ENCODE measurements at regions not wholly inside any gene's neighbourhood (a gene's known extent, or its start where the extent isn't known, plus 50 kb on each side); places are given as distances from the start of the nearest gene placed in this dataset.
A peak's percentile ranks its signal among the peaks of the same experiment; 100 is the strongest.

DNA sequence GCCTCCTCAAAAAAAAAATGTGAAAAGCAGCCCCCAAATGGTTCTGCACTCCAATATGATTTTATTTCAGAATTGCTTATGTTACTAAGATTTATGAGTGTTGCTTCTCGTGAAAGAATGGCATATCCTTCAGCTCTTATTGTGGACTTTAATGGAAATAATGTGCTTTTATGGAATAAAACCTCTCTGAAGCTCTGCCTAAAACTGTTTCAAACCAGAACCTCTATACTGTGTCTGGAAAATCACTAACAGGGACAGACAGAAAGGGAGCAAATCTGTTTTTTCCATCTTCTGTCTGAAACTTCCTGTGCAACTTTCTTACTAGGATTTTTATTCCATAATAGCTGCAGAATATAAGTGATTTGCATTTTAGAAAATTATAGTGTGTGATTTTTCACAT, 493.1 kb downstream of the ANKRD50 start:
- no peak for DNase-seq (ENCODE audit: low spot score)

DNA sequence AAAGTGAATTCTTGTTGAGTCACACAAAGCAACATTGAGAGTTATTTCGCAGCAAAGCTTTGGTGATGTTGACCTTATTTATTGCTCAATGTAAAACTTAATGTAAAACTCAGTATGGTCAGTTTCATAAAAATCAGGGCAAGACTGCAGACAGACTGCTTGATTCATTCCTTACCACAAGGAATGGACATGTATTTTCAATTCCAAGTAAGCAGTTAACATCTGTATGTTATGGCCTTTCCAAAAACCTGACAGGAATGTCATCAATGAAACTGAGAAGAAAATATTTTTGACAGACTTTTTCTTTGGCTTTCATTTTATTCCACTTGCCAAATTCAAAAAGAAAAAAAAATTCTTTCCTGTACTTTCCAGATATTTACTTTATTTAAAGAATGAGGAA, 488.3 kb downstream of the ANKRD50 start:
- no peak for DNase-seq (ENCODE audit: low spot score)

DNA sequence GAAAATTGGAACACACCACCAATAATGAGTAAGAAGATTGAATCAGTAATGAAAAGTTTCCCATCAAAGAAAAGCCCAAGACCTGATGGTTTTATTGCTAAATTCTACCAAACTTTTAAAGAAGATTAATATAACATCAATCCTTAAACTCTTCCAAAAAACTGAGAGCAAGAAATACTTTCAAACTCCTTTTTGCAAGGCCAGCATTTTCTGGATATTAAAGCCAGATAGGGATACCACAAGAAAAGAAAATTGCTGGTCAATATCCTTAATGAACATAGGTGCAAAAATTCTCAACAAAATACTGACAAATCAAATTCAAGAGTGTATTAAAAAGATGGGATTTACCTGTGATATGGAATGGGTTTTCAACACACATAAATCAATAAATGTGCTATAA, 484.6 kb downstream of the ANKRD50 start:
- no peak for DNase-seq (ENCODE audit: low spot score)

DNA sequence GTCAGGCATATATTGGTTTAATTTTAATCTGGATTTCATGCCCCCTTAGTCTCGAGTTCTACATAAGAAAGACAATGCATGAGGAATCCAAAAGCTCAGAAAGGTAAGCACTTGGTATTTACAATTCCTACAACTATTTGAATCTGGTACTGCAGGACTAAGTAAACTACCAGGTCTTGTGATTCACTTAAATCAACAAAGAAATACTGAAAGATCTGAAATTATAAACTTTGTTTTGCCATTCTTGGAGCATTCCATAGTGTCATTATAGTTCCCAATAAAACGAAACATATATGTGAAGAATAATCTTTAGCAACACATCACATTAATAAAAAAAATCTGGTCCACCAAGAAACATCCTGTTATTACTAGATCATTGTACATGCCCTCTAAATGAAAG, 482.3 kb downstream of the ANKRD50 start:
- no peak for DNase-seq (ENCODE audit: low spot score)

DNA sequence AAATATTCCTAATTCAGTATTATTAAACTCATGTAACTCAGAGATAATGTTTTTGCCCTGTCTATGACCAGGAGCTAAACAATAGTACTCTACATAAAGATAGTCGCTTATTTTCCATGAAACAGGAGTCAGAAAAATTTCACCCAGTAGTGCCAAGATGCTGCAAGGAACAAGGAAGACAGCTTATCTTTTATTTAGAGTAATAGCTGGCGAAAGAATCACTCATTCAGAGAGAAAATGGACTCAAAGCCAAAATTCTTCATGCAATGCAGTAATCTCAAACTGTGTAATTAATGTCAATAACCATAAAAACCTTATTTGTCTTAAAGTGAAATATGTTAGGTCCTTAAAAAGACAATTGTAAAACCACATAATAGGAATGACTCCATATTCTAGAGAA, 477.8 kb downstream of the ANKRD50 start:
- no peak for DNase-seq (ENCODE audit: low spot score)

DNA sequence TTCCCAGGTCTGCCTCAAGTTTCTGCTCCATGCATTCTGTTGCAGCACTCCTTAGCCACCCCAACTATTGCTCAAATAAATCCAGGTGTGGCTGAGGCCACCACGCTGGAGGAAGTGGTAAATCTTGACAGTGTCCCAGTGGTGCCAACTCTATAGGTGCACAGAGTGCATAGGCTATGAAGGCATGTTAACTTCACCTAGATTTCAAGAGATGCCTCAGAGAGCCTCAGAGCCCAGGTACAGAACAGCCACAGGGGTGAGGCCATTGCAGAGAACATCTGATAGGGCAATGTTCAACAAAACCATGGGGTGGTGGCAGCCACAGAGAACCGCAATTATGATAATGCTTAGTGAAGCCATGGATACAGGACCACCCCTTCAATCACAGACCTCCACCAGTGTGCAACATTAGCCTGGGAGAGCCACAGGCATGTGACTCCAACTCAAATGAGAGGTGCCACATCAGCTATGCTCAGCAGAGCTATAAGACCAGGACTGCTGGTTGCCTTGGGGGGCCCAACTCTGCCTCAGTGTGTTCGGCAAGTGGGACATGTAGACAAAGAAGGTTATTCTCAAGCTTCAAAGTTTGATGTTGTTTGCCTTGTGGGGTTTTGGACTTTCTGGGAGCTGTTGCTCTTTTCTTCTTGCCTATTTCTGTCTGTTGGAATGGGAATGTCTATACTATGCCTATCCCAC, 468.7 kb downstream of the ANKRD50 start:
- no peak for DNase-seq (ENCODE audit: low spot score)

DNA sequence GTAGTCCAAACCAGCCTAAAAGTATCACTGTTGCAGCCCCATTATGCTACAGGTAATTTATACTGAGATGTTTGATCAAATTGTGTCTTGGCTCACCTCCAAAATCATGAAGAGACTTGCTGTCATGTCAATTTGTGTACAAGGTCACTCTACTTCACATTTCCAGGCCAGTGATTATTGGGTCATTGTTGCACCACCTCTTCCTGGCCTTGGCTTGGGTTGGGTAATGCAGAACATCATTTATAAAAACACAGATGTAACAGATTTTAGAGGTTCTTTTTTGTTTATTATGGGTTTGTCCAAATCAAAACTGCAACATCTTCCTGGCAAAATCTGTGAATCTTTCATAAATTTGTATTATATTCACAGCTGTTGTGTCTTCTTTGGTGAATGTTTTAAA, 459.5 kb downstream of the ANKRD50 start:
- DNase-seq (ENCODE audit: low spot score): no peak

DNA sequence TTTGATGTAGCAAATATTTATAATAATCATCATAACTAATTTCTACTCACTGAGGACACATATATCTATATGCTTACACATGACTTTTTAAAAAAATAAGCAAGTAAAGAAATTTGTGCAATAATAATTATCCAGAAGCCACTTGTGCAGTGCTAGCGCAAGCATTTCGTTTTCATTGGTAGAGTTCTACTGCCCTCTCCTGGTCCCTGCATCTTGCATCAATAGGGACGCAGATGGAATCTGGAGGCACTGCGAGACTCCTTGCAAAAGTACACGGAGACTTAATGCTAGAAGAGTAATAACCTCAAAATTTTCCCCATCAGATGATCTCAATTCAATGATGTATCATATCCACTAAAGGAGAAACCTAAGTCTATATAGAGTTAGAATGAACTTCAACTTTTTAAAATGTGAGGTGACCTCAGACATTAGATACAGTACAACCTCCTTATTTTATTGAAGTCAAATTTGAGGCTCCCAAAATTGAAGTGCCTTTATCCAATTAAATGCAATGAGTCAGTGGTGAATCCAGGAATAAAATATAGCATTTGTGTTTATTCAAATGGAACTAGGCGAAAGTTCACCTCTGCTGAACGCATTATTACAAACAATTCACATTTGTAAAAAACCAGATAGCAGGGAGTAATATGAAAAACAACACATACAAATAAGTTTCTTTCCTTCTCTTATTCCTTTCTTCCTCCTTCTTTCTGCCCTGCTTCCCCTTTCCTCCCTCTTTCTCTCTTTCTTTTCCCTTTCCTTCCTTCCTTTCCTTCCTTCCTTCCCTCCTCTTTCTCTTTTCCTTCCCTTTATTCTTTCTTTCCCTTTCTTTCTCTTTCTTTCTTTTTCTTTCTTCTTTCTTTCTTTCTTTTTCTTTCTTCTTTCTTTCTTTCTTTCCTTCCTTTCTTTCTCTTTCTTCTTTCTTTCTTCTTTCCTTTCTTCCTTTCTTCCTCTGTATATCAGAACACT, 450.0 kb downstream of the ANKRD50 start:
- DNase-seq (ENCODE audit: low spot score): peak; percentile 86

DNA sequence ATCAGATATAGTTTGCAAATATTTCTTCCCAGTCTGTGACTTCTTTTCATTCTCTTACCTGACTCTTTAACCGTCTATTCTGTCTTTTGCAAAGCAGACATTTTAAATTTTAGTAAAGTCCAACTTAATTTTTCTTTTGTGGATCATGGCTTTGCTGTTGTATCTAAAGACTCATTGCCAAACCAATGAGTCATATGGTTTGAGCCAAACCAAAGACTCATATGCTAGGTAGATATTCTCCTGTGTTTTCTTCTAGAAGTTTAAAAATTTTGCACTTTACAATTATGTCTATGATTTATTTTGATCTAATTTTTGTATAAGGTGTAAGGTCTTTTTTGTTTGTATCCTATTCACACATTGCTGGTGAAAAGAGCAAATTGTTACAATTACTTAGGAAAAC, 446.8 kb downstream of the ANKRD50 start:
- peak; percentile 11 for DNase-seq (ENCODE audit: low spot score)

DNA sequence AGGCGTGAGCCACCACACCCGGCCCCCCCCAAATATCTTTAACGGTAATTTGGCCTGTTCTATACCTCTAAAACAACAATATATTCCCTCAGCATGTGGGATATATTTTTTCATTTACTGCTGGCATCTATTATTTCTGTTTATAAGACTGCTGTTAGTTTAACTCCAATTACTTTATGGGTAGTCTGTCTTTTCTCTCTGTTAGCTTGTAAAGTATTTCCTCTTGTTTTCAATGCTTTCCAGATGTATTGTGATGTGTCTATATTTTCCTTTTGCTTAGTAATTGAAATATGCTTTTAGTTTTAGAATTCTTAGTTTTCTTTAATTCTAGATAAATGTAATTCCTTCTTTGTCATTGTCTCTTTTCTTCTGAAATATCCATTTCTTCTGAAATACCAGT, 445.8 kb downstream of the ANKRD50 start:
- DNase-seq (ENCODE audit: low spot score): no peak

DNA sequence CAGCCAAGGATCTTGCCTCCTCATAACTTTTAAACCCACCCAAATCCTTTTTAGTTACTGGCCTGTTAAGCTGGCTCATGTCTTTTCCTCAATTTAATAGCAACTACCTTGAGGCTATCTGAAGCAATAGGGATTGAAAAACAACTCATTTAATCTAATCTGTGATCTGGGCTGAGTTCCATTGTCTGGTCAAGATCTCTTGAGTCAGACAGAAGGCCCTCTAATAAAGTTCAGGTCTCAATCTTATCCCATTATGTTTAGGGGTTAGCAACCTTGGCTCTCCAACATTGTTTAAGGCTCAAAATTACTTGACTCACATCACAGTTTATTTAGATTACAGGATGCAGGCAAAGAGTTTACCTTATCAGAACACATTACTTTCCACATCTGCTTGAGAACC, 436.1 kb downstream of the ANKRD50 start:
- DNase-seq (ENCODE audit: low spot score): no peak

DNA sequence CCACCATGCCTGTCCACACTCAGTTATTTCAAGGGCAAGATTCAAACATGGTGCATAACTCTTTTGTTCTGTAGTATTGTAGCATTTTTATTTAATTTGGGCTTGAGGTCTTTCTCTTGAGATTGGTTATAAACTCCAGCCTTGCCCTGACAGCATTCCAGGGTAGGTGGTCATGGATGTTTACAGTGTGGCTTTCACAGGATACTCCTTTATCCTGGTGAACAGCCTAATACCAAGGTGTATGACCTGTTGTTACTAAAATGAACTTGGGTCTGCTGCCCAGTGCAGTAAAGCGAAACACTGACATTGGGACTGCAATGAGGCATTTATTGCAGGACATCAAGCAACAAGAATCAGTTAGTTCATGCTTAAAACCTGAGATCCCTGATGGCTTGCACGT, 434.8 kb downstream of the ANKRD50 start:
- no peak for DNase-seq (ENCODE audit: low spot score)

DNA sequence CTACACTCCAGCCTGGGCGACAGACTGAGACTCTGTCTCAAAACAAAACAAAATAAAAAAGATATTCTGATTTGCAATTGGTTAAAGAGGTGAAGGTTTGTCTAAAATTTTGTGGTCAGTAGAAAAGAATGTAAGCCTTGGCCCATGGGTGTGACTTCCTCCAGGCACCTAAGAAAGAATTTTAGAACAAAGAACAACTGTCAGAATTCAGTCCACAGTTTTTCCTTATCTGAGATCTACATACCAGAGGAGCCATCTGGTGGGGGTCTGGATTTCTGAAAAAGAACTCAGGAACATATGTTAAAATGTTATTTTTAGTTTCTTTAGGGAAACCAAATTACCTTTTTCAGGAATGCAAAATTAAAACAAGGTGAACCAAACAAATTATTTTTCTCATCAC, 434.1 kb downstream of the ANKRD50 start:
- no peak for DNase-seq (ENCODE audit: low spot score)

DNA sequence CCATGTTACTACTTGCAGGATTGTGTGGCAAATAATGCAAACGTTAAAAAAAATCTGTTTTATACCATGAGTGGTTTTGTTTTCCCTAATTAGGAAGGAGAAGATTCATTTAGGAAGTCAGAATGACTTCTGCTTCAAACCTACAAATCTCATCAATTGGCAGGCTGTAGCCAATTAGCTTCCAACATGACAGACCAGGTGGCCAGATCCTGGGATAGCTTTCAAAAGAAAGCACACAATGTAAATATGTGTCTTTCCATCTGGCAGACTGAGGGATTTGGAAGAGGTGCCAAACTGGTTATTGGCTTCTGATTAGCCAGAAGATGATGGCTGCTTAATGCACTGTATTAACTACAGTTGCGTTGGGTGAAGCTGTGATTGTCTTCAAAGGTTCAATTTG, 432.8 kb downstream of the ANKRD50 start:
- no peak for DNase-seq (ENCODE audit: low spot score)

DNA sequence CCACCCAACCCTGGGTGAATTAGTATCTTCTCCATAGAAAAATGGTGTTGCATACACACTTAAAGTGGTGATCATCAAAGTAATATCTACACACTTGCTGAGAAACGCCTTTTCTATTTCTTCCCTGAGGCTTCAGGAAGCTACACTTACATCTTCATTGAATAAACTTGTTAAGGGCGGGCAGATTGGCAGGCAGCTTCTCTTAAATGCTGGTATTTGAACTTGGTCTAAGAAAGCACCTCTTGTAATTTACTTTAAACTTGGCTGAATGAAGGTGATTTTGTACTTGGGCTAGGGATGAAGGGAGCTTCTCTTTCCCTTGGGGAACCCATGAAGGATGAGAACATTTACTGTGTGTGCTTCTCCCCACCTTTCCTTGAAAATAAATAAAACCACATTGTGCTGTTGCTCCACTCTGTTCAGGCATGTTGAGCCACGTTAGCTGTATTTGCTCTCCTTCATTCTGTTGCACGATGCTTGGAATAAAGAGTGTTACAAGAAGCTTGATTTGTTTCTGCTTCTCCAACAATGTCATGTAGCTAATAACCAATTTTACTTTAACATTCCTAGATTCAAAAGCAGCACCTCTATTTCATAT, 430.1 kb downstream of the ANKRD50 start:
- DNase-seq (ENCODE audit: low spot score): no peak

DNA sequence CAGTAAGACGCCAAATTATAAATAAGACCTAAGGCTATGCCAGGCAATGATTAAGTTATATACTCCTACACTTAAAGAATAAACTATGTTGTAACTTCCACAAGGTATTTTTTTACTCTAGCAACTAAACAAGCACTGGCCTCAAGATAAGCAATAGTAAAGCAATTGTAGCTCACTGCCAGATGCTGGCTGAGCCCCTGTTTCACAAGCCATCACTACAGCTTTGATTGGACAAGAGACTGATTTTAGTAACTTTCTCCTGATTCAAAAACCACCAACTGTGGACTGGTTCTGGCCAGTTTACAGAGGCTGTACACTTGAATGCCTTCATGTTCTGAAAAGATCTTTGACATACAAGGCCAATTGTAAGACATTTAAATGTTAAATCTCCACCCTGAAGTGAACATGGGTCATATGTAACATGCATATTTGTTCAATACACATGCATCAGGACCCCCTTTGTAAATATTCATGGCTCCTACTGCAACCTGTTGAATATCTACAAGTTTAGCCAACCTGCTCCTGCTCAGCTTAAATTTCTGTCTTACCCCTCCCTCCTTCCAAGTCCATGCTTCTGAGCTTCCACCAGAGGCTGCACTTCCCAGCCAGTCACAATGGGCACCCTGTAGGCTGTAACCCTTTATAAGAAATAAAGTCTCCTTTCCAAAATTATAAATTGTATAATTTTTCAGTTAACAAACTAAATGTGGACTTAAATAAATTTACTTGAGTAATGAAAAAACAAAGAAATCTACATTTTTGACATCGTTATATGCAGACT, 423.6 kb downstream of the ANKRD50 start:
- no peak for DNase-seq (ENCODE audit: low spot score)

DNA sequence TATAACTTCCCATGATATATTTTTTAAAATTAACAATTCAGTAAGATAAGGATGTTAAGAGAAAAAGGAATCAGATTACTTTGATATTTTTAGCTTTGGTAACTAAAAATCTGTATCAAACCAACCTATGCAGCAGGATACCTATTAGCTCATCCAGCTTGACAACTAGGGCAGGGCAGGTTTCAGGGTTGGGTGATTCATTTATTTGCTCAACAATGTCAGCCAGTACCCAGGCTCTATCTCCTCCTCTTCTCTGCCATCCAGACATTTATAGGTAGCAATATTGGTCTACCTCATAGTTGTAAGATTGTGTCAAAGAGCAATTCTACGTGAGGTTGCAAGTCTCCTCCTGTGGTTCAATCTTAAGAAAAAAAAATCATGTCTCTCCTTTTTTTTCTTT, 421.9 kb downstream of the ANKRD50 start:
- DNase-seq (ENCODE audit: low spot score): no peak

DNA sequence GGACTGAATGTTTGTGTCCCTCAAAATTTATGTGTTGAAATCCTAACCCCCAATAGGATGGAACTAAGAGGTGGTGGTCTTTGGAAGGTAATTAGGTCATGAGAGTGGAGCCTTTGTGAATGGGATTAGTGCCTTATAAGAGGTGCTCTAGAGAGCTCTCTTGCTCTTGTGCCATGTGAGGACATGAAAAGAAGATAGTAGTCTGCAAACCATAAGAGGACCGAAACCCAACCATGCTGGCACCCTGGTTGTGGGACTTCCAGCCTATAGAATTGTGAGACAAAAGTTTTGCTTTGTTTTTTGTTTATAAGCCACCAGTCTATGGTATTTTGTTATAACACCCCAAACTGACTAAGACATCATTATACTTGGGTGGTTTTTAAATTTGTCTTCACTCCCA, 417.1 kb downstream of the ANKRD50 start:
- no peak for DNase-seq (ENCODE audit: low spot score)

DNA sequence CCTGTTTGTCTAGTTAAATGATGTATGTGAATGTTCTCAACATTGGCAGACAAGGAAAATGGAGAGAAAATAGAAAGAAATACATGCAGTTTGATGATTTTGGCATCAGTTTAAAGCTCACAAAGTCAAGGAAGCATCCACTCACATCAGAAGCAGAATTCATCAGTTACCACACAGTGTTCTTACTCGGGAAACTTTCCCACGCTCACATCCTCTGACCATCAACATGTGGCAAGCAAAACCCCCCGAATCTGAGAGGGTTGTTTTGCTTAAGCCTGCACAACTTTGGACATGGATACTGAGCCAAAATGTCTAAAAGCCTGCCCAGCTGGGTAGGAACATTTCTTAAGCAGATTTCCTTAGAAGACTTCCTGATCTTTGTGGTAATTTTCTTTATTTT, 407.6 kb downstream of the ANKRD50 start:
- no peak for DNase-seq (ENCODE audit: low spot score)

DNA sequence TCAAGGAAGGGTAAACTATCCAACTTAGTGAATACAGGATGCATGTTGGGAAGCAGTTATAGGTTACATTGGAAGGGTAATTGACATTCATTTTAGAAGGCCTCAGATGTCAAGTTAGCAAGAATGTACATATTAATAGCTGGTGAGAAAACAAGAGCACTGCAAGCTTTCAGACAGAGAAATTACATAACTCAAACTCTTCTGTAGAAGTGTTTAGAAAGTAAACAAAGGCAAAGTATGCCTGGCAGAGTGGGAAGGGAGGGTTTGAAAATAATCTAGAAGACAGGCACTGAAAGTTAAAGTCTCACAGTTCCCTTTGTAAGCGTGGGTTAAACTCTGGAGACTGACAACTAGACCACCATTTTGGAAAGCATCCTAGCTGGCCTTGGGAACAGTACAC, 406.2 kb downstream of the ANKRD50 start:
- DNase-seq (ENCODE audit: low spot score): no peak

DNA sequence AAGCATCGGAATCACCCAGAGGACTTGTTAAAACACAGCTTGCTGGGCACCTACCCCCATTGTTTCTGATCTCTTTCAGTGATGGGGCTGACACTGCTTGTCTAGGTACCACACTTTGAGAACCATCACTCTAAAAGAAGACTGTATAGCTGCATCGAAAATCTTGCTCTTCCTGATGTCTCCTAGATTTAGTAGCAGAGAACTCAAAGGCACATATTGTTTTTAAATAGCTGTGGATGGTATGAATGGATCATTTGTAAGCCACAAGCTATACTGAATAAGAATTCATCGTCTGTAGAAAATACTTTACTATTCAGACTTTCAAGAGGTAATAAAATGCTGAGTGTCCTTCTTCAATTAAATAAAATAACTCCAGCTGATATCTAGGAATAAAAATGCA, 405.4 kb downstream of the ANKRD50 start:
- DNase-seq (ENCODE audit: low spot score): no peak

DNA sequence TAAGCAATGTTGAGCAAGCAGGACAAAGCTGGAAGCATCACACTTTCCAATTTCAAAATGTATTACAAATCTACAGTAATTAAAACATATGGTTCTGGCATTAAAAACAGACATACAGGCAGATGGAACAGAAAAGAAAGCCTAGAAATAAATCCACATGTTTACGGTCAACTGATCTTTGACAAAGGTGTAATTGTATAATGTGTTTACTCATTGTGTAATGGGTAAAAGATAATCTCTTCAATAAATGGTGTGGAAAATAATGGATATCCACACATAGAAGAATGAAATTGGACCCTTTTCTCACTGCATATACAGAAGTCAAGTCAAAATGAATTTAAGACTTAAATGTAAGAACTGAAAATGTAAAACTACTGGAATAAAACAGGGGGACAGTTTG, 394.2 kb downstream of the ANKRD50 start:
- DNase-seq (ENCODE audit: low spot score): no peak
